HG03457 (cell line): ENCODE measurements at regions not wholly inside any gene's neighbourhood (a gene's known extent, or its start where the extent isn't known, plus 50 kb on each side); places are given as distances from the start of the nearest gene placed in this dataset.
A peak's percentile ranks its signal among the peaks of the same experiment; 100 is the strongest.
"Not testable (repeated sequence)": the region's sequence is repeated elsewhere in the genome, so short reads cannot be mapped to it uniquely, and the experiment has no call there.

Experiments used
- ATAC-seq: cut with Tn5 transposase; IDR thresholded peaks from one replicate; pipeline ENCODE4 v1.9.1; 2021; ENCODE audit warnings: moderate number of reproducible peaks; ENCODE audit not compliant: unreplicated experiment

DNA sequence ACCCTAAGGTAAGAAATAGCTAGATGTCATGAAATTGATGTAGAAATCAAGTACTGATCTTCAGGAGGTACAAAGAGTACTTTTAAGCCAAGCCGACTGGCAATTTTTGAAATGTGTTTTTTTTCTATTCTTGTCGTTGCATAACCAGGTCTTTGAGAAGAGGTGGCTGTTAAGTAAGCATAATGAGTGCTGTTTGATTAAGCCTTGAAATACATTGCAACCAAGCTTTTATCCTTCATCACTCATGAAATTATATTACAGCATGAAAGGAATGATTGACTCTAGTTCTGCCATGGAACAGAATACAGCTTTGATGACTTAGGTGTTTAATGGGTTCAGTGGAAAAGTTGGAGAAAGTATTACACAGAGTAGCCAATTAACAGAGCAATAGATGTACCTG is 1720.2 kb upstream of the SEL1L start:
- no peak for ATAC-seq

DNA sequence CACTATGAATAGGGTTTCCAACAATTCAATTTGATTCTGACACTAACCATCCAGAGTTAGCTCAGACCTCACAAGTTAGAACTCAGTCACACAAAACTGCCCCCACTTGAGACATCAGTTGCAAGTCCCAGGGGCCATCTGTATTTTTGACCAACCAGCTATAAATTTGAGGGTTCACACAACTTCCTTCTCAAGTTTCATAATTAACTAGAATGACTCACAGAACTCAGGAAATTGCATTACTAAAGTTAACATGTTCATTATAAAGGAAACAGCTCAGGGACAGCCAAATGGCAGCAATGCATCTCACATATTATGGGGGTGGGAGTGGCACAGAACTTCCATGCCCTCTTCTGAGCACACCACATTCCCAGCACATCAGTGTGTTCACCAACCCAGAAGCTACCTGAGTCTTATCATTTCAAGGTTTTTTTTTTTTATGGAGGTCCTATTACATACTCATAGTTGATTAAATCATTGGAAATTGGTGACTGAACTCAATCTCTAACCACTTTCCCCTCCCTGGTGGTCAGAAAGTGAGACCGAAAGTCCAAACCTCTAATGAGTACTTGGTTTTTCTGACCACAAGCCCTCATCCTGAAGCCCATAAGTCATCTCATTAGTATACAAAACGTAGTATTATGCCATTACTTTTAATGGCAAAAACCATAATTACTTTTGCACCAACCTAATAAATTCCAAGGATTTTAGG is 1721.5 kb upstream of the SEL1L start:
- peak; percentile 86 for ATAC-seq

DNA sequence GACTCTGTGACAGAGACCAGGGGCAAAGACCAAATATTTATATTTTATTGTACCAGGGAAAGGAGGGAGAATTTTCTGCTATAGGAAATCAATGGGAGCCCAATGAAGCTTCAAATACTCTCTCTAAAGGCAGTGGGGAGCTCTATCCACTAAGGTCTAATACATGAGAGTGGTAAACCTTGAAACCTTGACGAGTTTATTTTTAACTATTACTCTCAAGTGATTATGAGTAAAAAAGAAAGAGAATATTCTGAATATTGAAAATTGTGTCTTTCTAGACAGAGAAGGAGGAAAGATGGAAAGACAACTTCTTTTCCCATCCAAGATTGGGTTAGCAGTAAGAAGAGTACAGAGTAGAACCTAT is 1722.1 kb upstream of the SEL1L start:
- ATAC-seq = peak; percentile 37

DNA sequence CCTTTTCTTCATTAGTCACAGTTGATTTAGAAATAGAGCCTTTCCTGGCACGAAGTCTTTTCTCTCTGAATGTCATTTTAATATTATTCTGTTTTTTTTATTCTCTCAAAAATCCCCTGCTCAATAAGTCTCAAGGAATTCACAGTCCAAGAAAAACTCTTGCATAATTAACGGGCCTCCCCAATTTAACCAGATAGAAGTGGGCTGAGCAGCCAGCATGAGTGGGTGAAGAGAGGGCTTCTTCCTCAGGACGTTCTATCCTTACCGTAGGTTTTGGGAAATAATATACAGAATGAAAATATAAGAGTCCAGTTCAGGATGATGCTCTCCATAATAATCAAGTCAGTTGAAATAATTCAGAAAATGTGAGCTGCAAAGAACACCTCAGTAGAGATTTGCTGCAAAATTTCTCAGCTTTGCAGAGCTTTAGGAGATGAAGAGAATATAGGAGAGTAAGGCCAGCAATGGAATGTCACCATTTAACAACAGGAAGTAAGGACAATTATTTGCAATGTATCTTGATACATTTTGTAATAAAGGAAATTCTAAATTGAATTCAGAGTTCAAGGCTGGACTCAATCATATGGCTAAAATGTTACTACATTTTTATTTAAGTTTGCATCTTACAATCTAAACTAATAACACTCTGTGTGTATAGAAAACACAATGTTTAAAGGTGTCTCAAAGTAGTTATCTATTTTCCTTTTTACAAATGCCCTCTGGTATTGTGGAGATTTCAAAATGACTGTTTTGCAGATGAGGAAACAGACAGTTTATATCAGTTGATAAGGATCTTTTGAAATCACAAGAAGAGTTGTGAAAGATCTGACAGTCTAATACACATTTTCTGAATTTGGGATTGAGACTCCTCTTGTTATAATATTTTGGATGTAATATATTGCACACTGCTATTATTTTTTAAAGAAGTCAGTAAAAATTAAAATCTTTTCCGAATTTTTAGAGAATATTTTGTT is 1724.1 kb upstream of the SEL1L start:
- no peak for ATAC-seq

DNA sequence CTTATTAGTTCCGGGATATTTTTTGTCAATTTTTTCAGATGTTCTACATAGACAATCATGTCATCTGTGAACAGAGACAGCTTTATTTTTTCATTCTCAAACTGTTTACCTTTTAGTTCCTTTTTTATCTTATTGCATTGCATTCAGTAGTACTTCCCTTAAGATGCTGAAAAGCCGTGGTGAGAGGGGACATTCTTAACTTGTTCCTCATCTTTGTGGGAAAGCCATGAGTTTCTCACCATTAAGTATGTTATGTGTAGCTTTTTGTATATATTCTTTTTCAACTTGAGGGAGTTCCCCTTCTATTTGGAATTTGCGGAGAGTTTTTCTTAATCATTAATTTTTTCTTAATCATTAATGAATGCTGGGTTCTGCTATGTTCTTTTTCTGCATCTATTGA is 1727.1 kb upstream of the SEL1L start:
- ATAC-seq = no peak

DNA sequence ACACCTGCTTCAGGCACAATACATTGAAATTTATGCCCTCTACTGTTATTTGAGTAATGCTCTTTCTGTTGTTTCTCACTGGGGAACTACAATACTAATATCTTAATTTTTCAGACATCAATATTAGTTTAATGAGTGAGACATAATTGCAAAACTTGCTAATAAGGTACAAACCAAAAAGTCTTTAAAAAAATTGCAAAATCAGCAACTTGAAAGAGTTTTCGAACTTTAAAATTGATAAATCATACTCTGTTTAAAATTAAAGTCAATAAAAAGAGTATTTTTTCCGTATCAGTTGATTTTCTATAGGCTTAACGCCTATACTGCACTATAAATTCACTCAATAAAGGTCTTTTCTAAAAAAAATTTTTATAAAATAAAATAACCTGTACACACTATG is 1735.9 kb upstream of the SEL1L start:
- ATAC-seq = no peak

DNA sequence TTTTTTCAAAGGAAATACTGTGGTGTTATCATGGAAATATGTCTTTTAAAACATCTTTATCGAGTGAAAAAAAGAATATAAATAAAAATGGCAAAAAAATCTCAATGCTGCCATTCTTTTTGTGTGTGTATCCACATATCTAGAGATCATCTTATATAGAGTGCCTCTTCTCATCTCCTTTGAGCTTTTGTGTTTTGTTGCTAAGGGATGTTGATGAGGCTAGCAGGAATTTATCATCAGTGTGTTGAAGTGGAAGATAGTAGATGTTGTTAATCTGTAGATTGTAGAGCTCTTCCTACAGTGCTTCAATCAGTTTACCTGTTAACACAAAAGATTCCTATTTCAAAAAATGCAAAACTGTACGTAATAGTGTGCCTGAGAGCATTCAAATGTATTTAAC is 1738.0 kb upstream of the SEL1L start:
- no peak for ATAC-seq

DNA sequence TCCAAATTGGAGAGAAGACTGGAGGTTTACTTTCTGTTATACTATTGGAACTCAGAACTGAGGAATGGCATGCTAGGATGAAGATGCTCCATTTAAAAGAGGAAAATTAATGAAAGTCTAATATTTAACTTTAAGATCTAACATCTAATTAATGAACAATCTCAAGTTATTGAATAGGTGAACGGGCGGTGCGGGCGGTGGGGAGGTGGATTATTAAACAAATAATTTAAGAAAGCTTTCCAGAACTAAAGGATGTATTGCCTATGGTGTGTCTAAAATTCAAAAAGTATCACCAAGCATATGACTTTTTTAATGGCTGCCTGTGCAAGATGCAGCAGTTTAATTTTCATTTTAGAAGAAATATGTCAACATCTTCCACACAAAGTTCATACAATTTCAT is 1747.1 kb upstream of the SEL1L start:
- no peak for ATAC-seq

DNA sequence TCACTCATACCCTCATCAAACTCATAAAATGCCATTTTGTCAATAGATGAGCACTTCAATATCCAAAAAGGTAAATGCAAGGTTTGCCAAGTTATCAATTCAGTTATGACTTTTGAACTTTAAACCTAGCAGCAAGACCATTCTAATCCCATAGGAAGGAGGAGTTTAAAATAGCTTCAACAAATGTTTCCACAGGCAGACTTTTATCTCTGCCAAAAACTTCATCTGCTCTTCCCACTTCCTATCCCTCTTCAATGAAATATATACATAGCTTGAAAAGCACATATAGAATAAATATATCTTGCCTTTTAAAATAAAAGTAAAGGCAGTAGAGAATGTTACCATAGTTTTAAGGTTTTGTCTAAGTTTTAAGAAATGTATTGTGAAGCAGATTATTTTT is 1749.1 kb upstream of the SEL1L start:
- no peak for ATAC-seq

DNA sequence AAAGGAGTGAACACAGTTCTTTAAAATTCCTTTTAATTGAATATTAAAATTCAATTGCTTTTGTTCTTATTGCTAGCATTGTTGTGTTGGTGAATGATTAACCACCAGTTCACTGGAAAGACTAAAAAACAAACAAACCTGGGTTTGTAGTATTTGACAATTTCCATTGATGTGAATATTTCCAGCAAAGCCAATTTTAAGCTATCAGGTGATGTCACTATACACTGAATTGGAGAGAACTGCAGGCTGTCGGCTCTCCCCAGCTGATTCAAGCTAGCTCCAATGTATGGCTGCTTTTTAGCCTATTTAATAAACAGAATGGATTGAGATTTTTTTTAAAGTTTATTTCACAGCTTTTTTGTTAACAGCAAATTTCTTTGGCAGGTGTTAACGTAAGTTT is 1753.6 kb upstream of the SEL1L start:
- no peak for ATAC-seq

DNA sequence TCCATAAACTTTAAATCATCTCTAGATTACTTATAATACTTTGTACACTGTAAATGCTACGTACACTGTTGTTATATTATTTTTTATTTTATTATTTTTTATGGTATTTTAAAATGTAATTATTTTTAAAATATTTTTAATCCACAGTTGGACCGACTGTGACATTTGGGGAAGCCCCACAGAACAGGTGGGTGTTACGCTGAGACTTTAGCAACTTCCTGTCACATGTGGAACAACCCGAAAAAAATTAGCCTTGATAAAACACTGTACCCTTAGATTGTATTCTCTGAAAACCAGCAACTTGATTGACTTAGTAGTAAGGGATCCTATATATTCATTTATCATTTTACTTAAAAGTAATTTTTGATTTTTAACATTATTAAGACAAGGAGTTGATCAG is 1755.7 kb upstream of the SEL1L start:
- no peak for ATAC-seq

DNA sequence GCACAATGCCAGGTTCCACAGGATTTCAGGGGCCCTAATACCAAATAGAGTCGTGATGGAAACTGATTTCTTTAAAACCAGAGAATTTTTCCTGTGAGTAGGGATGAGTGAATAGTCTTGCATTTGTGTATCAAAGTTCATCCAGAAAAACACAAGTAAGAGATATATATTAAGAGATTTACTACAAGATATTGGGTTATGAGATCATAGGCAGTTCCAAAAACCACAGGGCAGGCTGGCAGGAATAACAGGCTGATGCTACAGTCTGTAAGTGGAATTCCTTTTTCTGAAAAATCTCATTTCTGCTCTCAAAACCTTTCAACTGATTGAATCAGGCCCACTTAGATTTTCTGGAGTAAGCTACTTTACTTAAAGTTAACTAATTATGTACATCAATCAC is 1756.2 kb upstream of the SEL1L start:
- ATAC-seq = no peak

DNA sequence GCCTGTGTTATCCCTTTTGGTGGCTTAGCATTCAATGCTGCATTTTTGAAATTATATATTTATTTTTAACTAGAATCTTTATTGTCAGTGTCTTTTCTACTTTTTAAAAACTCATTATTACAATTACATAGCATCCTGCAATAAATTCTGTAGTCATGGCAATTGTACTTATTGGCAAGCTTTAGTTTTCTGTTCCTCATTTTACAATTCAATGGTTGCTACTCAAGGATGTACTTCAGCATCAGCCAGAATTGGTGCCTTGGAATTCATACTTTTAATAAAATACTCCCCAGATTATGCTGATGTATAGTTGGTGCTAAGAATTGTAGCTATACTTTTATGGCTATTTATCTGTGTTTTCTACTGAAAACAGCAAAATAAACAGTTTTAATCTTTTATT is 1756.8 kb upstream of the SEL1L start:
- ATAC-seq = no peak

DNA sequence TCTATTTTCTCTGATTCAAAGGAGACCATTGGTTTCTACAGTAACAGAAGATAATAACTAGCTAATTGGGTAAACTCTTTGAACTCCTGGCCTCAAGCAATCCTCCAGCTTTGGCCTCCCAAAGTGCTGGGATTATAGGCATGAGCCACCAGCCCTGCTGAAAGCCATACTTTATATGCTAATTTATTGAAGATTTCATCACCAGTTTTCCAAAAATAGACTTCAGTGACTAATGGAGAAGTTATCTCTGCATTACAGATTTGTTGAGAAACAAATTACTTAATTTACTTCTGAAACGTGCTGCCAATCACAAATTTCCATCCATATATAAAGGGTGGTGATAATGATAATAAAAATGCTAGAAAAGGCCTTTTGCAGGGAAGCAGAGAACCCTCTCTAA is 1758.1 kb upstream of the SEL1L start:
- ATAC-seq = no peak

DNA sequence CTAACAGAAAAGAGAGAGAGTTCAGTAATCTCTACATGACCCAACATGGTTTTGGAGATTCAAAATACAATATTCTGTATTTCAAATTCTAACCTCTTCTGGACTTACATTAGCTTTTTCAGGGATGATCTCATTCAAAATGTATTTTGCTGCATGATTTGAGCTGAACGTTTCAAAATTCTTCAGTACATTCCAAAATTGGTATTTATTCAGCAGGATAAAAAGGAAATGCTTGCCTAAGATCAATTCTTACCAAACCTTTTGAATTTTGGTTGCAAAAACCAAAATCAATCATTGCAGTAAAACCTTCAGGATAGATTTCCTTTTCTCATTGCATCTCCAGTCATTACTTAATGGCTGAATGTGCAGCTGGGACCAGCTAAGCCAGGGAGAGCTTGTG is 1761.3 kb upstream of the SEL1L start:
- no peak for ATAC-seq

DNA sequence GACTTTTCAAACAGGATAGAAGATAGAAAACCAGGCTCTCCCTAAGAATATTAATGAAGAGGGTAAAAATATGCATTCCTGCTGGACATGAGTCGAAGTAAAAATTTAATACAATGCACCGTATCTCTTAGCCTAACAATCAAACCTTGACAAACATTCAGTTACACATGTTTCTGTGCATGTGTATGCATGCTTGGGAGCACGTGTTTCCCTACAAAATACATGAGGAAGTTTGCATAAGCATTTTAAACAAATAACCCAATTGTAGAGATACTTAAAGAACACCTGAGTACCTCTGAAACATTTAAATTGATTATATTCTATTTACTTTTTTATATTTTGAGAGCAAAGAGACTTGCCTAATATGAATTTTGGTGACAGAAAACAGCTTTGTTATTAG is 1763.7 kb upstream of the SEL1L start:
- ATAC-seq = no peak

DNA sequence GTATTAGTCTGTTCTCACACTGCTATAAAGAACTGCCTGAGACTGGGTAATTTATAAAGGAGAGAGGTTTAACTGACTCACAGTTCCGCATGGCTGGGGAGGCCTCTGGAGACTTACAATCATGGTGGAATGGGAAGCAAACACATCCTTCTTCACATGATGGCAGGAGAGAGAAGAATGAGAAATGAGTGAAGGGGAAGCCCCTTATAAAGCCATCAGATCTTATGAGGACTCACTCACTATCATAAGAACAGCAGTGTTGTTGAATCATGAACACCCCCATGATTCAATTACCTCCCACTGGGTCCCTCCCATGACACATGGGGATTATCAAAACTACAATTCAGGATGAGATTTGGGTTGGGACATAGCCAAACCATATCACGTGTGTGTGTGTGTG is 1764.4 kb upstream of the SEL1L start:
- not testable (repeated sequence) for ATAC-seq

DNA sequence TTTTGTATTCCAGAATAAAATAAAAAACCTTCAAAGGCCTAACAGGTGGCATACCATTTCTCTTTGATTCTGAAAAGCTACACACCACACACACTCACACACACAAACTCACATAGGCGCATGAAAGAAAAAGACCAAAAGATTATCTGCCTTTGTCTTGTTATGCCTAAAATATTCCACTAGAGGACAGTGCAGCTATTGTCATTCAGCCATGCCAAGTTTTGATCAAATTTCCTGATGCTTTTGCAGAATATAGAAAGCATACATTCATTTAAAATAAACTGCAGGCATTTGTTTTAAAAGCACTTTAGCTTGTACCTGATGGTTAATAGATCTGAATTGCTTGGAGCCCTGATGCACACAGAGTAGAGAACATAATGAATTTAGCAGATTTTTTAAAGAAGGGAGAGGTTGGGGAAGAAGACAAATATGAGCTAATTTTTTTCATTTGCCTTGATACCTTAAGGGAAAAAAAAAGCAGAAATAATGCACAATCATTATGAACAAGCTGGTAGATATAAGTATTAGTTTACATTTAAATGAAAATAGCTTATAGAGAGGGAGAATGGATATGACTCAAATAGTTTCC is 1766.9 kb upstream of the SEL1L start:
- no peak for ATAC-seq

DNA sequence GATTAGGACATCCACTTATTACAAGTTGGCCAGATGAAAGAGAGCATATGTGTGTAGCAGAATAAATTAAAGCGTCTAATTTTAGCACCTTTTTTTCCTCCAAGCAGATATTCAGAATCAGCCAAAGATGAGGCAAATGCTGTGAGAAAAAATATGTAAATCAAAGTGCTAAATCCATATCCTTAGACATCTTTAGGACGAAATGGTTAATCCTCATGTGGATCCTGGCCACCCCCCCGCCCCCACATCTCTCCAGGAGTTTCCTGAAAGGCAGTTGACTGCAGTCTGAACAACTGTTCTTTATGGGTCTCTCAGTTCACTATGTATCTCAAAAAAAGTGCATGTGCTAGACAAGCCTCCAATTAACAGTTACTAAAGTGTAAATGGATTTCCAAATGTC is 1768.1 kb upstream of the SEL1L start:
- no peak for ATAC-seq

DNA sequence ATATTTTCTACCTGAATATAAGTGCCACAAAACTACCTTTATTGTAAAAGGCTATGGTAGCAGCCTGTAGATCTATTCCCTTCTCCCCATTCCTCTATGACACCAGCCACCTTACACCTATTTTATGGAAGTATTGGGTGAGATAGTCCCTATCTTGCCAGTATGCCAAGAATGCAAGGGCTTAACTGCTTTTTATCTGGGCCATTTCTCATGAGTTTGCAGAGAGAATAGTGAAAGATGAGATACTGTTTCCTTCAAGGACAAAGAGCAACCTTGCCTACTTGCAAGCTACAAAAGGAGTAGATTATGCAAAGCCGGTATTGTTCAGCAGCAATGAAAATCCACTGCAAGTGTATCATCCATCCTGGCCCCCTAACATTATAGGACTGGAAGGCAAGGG is 1775.6 kb upstream of the SEL1L start:
- no peak for ATAC-seq

DNA sequence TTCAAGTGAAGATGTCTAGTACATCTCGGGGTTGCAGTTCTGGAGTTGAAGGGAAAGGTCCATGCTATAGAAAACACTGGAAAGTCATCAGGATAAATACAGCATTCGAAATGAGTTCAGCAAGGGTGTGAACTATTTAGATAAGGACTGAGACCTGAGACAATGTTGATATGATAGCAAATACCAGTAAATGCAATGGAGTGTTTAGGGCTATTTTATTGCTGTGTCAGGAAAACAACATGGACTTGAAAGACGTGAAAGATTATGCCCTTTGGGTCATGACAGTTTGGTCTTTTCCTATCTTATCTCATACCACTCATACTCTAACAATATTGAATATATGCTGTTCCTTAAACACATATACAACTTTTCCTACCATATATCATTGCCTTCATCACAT is 1776.2 kb upstream of the SEL1L start:
- ATAC-seq = no peak

DNA sequence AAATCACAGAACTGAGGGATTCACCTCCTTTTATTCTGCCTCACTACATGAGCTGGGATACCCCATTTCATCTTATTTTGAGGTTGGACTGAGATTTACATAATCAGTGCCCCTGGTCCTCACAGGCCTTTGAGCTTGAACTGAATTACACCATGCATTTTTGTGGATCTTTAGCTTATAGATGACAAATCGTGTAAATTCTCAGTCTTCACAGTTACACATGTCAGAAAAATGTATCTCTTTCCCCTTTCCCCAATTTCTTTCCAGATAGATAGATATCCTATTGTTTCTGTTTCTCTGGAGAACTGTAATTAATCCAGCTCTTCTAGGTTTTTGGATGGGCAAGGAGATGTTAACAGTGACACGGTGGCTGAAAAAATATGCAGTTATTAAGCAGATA is 1778.9 kb upstream of the SEL1L start:
- no peak for ATAC-seq
